Ramos (cell line): ENCODE measurements at regions not wholly inside any gene's neighbourhood (a gene's known extent, or its start where the extent isn't known, plus 50 kb on each side); places are given as distances from the start of the nearest gene placed in this dataset.

Experiments used
- in situ Hi-C: fragments of 300-500 bp; cut with MboI; formaldehyde crosslinking; loops from one replicate; pipeline ENCODE4 v1.14.3; 2022; ENCODE audit warnings: low sequenced_read_pairs; ENCODE audit not compliant: unreplicated experiment

DNA sequence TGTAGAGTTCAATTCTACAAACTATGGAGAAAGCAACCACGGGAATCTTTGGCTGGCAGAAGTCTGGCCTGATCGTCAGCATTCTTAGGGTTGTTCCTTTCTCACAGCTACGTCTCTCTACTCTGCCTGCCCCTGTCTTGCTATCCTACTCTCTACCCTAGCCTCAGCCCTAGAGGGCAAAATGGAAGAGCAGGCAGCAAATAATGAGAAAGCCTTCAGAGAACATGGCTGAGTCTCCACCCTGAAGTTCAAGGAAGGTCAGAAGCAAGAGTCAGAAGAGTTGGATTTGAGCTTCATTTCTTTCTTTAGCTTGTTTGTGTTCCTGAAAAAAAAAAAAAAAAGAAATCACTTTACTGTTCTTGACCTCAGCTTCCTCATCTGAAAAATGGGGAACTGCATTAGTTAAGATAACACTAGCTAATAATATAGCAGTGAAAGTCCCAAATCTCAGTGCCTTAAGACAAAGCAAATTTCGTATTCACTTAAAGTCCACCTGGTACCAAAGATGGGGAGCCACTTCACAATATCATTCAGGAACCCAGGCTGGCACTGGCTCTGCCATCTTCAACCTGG is 50.2 kb upstream of the CCND2 start:
- in situ Hi-C loops: no loop called here

DNA sequence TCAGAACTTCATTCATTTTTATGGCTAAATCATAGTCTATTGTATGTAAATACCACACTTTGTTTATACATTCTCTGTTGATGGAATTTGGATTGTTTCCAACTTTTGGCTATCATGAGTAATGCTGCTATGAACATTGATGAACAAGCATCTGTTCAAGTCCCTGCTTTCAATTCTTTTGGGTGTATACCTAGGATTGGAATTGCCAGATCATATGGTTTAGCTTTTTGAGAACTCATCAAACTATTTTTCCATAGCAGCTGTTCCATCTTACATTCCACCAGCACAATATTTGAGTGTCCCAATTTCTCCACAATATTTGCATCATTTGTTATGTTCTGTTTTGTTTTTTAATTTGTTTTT is 52.3 kb upstream of the CCND2 start:
- in situ Hi-C loops: no loop called here

DNA sequence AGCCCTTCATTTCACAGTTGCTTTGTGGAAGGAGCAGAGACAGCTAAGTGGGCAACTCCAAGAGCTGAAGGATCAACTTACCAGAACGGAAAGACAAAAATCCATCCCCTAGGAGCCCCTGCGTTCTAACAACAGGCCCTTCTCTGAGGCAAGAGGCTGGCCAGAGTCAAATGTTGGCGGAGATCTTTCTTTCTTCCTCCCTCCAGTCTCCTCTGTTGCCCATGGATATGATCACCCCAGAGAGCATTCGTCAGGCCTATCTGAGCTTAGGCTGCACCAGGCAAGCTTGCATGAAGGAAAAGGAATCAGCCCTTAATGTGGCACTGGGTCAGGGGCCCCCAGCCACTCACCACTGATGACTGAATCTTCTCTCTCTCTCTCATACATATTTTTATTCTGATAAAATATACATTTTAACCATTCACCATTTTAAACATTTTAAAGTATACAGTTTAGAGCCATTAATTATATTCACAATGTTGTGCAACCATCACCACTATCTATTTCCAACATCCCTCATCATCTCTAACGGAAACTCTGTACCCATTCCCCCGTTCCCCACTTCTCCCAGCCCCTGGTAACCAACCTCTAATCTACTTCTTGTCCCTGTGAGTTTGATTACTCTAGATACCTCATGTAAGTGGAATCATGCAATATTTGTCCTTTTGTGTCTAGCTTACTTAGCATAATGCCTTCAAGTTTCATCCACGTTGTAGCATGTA is 52.9 kb upstream of the CCND2 start:
- in situ Hi-C loops: no loop called here

DNA sequence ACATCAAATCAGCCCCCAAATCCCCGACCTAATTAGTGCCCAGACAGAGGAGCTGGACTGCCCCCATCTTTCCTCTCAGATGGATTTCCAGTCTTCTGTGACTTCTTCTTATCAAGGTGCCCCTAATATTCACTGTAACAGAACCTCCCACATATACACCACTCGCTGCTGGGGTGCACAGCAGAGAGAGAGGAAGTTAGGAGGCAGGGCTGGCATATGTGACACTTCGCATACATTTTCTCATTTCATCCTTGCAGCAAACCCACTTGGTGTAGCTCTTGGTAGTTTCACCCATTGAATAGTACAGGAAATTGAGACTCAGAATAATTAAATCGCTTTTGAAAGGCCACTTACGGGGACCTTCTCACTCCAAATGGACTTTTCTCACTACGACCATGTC is 56.5 kb upstream of the CCND2 start:
- in situ Hi-C loops: no loop called here

DNA sequence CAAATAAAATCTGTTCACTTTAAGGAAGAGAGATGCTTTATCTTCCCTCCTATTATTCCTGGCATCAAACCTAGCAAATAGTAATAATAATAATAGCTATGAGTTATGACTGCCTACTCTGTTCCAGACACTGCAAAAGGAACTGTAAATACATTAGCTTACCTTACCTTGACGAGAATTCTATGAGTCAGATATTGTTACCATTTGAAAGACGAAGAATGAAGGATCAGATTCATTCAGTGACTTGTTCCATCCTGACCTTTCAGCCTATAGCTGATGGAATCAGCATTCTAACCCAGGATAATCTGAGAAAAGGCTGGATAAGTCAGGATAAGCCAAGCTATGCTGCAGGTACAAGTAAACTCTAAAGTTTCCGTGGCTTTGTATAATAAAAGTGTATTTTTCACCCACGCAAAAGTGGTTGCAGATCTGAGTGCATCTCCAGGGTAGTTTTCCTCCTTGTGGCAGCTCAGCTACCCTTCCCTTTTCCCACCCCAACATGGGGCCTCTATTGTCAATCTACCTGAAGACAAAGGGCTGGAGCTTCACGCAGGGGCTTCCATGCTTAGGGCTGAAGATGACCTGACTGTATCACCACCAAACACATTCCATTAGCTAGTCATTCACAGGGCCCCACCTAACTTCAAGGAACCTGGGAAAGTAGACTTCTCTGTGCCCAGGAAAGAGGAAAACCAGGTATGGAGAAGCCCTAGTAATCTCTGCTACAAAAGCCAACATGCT is 57.2 kb upstream of the CCND2 start:
- in situ Hi-C loops: no loop called here

DNA sequence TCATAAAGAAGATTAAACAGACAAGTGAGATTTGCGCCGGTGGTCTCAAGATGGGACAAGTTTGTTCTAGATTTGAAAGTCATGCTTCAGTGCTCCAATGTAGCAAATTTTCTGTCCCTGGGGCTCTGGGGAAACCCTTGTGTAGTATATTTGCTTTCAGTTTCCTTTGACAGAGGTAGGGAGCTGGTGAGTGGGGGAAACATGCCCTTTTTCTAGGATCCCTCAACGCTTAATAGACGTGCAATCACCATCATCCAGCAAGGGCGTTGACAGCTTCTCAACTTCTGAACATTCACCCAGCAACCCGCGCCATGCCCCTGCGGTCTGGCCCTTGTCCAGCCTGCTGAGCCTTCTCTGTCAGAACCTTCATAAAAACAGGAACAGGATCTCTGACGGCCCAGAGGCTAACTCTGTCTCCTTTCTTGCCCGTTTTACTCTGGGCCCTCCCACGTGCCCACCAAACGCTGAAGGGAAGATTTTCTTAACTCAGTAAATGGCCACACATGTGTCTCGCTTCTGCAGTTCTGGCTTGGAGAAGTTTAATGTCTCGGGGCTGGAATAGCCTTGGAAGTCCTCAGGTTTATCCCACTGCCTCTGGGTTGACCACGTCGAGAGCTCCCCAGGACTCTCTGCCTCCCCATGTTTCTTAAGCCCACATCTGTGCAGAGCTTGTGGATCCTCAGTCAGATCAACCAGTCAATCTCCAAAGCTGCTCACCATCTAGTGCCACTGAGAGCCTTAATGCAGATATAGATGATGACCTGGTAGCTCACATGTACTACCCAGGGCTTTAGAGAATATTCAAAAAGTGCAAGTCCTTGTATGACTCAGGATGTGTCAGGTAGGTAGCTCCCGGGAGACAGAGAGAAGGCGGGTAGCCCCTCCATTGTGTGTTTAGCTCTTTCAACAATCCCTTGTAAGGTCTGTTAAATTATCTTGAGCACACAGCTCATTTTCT is 58.1 kb upstream of the CCND2 start:
- in situ Hi-C loops: no loop called here

DNA sequence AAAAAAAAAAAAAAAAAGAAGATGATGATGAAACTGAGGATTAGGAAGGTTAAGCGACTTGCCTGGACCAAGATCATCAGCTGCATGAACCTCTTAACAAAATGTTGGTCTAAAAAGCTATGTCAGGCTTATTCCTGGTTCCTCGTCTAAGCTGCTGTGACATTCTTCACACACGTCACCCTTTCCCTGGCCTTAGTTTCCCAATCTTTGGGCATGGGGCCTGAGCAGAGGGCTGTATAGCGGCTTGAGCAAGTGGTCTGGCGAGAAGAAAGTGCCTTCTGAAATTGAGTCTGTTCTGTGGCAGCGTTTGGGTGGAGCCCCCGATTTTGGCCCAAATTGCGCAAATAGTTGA is 58.7 kb upstream of the CCND2 start:
- in situ Hi-C loops: no loop called here

DNA sequence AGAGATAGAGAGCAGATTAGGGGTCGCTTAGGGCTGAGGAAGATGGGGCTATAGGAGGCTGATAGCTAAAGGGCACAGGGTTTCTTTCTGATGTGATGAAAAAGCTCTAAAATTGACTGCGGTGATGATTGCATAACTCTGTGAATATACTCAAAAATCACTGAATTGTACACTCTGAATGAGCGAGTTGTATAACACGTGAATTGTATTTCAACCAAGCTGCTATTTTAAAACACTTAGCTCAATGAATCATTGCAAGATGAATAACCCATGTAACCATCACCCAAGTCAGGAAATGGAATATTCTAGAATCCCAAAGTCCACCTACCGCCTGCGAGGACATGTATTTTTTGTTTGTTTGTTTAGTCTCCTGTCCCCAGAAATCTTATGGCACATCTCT is 60.1 kb upstream of the CCND2 start:
- in situ Hi-C loops: no loop called here

DNA sequence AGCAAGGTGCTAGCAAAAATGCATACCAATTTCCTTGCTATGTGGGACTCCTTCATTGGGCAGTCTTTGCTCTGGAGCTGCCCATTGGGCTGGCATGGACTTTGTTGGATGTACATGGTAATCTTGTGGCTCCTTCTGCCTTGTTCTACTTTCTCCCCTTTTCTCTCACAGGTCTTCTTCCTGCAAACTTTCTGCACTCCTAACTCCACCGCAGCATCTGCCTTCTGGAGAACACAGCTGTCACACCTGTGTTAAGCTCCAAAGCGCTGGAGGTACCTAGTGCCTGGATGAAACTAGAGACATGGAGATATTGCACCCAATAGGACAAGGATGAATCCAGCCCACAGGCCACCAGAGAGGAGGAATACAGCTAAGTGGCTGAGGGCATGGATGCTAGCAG is 60.7 kb upstream of the CCND2 start:
- in situ Hi-C loops: no loop called here

DNA sequence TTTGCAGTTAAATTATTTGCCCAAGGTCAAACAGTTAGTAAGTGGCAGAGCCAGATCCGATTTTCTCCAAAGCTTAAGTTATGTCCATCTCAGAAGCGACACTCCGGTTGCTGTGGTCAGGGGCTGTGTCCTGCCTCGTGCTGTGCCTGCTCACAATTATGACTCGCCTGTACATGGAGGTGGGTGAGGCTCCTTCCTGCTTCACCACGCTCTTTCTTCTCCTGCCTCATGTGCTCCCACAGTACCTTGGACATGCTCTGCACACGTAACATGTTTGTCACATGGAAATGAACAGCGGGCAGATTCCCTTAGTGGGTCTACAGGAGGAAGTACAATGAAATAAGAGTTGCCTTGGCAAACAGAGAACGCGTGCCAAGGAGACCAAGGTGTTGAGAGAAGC is 62.2 kb upstream of the CCND2 start:
- in situ Hi-C loops: no loop called here

DNA sequence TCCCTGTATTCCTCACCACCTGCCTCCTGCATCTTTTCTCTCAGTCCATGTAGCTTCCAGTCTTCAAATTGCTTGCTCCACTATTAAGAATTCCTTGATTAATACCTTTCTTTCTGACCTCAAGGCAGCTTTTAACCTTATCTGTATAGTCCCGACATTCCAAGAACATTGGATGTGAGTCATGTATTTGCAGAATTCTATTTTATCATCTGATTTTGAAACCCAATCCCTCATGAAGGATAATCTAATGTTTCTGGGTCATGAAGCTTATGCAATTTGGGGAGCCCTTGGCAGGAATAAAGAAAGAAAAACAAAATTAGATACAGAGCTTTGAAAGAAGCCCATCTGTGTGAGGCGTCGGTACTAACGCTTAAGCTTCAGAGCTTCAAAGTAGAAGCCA is 63.4 kb upstream of the CCND2 start:
- in situ Hi-C loops: no loop called here

DNA sequence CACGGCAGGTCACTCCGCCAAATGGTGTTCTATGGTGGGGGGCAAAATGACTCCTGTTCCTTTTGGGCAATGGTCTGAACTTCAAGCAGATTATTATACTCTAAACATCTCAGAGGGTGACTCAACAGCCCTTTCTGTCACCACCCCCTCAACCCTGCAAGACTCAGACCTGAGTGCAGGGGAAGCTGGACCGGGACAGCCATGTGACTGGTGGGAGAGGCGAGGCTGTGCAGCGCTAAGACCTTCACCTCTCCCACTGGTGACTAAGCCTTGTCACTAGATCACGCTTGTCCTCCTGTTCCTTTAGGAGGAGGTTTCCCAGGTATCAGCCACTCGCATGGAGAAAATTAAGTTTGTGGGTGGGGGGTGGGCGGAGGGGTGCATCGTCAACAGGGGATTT is 67.1 kb upstream of the CCND2 start:
- in situ Hi-C loops: no loop called here

DNA sequence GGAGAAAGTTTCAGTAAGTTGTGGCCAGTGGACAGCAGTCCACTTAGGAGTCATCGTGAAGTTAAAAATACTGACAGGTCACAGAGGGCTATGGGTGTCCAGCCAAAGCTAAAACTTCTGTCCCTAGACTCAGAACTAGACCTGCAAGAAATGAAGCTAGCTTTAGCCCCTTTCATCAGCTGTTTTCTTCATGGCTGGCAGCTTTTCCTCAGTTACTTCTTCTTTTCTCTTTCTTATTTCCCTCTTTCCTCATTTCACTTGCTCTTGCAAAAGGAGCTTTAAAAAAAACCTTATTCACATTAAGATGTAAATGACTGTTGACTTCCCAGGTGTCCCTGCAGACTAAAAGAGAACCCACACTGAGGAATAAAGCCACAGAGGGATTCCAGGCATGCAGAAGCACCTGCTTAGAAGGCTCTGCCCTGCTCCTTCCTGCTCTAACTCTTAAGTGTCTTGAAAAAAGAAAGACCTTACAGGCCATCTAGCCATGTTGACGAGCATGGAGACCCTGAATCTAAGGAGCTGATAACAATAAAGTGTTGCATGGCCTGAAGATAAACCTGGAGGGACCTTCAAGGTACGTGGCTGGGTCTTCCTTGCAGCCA is 69.7 kb upstream of the CCND2 start:
- in situ Hi-C loops: no loop called here

DNA sequence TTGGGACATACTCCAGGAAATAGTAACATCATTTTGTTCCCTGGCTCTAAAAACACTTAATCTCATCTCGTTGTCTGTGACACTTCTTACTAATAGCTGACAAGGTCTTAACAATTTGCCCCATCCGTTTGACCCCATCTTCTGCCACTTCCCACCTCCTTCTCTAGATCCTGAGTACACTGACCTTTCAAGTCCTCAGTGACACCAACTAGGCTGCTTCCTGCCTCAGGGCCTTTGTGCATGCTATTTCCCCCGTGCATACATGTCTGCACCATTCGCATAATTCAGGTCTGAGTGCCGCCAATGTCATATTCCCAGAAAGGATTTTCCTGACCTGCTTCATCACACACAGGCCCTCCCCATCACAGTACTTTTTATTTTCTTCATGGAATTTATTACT is 70.6 kb upstream of the CCND2 start:
- in situ Hi-C loops: no loop called here

DNA sequence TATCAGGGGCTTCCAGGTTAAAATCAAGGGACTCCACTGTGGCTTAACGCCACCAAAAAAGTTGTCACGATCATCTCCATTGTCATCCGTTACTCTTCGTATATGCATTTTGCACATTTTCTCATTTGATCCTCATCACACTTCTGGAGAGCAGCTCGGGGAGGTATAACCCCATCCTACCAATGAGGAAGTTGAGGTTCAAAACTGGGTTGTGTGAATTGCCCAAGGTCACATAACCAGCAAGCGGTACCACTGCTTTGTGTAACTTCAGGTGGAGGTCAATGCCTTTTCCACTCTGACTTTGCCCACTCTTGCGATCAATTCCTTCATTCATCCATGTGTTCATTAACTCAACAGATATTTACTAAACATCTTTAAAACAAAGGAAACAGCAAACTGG is 71.1 kb upstream of the CCND2 start:
- in situ Hi-C loops: no loop called here

DNA sequence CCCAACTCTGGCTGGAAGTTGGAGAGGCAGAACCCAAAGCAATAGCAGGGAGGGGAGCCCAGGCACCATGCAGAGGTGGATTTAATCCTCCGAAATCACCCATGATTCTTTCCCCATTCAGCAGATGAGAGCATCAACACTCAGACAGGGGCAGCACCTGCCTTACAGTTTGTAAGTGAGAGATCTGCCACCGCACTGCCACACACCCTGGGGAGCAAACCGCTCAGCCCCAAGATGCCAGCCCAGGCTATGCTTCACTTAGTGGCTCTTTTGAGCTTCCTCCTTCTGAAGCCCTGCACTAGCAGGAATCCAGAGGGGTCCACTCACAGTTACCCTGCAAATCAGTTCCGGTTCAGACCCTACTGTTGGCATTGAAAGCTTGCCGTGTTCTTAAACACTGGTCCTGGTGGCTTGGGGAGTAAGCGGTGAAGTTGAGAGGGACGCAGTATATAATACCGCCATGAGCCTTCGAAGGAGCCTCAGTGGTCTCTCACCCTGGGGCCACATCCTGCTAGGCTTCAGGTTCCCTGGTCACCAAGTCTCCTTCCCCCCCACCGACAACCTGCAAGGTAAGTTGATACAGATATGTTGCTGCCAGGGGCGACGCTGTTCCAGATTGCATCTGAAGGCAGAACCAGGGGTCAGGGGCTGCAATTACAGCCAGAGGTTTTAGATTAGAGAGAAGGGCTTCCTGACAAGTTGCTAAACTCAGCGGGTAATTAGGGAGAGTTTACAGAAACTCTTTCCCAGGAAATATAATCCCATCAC is 72.0 kb upstream of the CCND2 start:
- in situ Hi-C loops: no loop called here

DNA sequence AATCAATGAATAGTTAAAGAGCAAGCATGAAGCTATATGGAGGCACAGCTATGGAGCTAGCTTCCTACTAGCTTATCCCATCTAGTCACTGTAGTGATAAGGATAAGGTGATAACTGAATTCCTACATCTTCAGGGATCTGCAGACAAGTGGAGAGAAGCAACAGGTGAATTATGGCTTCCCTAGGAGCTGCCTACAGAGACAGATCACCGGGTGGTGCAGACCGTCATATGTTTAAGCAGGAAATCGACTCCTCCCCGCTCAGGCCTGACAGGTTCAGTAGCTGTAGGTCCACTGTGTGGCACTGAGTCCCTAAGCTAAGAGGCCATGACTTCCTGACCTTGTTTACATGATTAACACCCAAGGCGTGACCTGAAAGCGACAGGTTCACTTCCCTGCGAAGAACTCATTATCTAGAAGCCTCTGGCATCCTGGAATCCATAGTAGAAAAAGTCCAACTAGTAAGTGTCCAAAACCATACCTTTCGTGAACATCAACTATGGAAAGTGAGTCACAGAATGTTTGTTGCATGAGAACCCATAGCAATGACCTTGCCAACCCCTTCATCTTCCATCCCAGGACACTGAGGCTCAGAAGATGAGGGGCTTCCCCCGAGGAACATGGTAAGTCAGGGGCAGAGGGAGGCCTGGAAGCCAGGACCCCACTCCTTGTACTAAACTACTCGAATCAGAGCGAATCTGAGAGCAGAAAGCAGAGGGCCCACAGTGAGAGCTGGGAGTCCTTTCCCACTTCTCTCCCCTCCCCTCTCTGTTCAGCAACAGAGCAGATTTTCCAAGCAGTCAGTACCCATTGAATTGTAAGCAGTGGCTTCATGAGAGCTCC is 75.4 kb upstream of the CCND2 start:
- in situ Hi-C loops: no loop called here

DNA sequence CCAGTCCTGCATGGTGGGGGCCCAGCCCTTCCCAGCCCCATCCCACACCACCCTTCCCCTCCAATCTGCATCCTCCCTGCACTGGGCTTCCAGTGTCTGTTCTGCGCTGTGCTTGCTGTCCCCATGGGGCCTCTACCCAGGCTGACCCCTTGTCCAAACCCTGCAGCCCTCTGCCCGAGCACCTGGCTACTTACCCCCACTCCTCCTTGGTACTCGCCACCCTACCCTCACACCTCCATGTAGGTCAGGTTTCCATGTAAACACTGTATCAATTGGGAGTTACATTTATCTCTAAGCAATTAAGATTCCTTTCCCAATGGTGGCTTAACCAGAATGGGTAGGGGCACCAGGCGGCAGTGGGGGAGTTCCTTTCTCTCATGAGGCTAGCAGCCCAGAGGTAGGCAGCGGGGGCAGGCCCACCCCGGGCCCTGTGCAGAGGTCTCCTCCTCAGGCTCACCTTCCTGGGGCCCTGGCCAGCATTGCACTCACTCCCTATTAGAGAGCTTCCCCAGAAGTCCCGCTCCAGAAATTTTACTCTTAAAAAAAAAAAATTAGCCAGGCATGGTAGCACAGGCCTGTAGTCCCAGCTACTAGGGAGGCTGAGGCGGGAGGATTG is 76.6 kb upstream of the CCND2 start:
- in situ Hi-C loops: no loop called here
